HG02678 (cell line): ENCODE measurements at regions not wholly inside any gene's neighbourhood (a gene's known extent, or its start where the extent isn't known, plus 50 kb on each side); places are given as distances from the start of the nearest gene placed in this dataset.
"Not testable (repeated sequence)": the region's sequence is repeated elsewhere in the genome, so short reads cannot be mapped to it uniquely, and the experiment has no call there.

Experiments used
- ATAC-seq: cut with Tn5 transposase; IDR thresholded peaks from one replicate; pipeline ENCODE4 v1.9.1; 2021; ENCODE audit warnings: mild to moderate bottlenecking, moderate library complexity; ENCODE audit not compliant: unreplicated experiment

GRCh38 chr19:30066781-30067759 is 125.0 kb downstream of the URI1 start:
- no peak for ATAC-seq

- ATAC-seq = not testable (repeated sequence)
Observed at GRCh38 chr19:30067956-30068506, 126.0 kb downstream of the URI1 start.

- no peak for ATAC-seq
Observed at GRCh38 chr19:30068528-30069395, 126.7 kb downstream of the URI1 start.

DNA sequence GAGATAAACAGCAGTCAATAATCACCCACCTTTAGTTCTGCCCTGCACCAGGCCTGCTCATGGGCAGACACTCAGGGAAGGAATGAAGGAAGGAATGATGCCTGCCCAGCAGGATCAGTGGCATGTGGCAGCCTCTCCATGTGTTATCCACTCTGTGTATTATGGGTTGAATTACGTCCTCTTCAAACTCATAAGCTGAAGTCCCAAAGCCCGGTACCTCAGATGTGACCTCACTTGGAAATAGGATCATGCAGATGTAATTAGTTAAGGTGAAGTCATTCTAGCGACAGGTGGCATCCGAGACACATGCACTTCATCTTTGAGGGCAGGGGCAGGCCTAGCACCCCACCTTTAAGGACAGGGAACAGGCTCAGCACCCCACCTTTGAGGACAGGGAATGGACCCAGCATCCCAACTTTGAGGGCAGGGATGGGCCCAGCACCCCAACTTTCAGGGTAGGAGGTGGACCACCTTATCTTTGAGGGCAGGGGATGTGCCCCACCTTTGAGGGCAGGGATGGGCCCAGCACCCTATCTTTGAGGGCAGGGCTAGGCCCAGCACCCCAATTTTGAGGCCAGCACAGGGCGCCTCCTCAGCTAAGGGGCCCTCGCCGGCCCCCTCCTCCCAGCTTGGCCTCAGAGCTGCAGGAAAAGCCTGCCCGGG is 127.6 kb downstream of the URI1 start:
- no peak for ATAC-seq

DNA sequence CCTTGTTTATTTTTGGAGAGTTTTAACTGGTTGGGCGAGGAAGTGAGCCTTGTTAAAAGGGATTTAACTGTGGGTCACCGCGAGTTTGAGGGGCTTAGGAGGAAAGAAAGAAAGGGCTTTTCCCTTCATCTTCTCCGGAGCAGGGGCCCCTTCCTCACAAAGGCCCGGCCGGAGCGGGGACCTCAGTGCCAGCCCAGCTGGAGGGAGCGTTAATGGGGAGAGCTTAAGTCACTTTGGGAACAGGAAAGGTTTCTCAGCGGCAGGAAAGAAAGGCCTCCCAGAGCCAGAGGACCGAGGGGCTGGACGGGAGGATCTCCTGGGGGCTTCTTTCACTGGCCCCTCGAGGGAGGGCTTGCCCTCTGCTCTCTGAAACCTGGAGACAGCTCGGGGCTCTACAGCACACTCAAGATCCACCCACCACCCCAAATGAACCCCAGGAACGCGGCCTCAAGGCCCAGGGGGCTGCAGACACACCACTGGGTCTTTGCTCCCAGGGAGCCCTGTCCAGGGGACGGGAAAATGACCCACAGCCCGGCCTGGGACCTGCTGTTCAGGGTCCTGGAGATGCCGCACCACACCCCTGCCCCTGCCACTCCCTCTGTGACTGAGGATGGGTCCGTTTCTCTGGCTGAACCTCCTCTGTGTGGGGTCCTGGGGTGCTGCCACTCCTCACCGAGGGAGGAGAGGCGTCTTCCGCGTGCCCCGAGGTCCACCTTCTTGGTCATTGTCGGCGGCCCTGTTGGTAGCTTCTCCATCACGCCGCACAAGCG is 128.3 kb downstream of the URI1 start:
- no peak for ATAC-seq

GRCh38 chr19:30070968-30071632 is 129.1 kb downstream of the URI1 start:
- no peak for ATAC-seq

- ATAC-seq = no peak
Observed at GRCh38 chr19:30071871-30072270, 129.8 kb downstream of the URI1 start.

DNA sequence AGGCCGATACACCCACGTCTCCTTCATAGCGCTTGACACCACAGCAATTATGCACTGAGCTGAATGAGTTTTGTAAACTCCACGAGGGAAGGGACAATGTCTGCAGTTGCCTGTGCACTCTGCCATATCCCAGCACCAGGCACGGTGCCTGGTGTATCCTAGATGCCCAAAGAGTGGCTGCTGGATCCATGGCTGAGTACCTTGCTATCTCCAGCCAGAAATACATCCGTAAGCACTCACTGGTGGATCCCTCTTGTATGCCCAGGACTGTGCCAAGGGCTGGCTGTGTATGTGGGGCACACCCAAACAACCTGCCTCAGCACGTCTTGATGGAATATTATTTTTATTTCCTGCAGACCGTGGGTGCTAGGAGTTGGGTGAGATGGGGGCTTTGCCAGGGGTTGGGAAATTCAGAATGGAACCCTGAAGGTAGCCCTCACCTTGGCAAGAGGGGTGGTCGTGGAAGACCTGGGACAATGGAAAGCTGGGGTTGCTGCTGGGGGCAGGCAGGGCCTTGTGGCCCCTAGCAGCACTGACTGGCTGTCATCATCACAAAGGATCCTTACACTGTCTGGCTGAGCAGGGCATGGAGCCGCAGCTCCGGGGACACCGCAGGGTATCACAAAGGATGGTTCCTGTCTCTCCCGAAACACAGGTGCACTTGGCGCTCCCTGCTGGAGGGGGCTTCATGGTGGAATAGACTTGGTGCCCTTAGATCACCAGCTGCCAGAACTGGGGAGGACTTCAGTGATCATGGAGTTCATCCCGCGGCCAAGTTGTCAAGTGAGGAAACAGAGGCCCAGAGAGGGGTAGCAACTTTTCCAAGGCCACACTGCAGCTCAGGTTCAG is 131.3 kb downstream of the URI1 start:
- ATAC-seq = no peak

GRCh38 chr19:30074096-30074495 is 132.1 kb downstream of the URI1 start:
- ATAC-seq = no peak

DNA sequence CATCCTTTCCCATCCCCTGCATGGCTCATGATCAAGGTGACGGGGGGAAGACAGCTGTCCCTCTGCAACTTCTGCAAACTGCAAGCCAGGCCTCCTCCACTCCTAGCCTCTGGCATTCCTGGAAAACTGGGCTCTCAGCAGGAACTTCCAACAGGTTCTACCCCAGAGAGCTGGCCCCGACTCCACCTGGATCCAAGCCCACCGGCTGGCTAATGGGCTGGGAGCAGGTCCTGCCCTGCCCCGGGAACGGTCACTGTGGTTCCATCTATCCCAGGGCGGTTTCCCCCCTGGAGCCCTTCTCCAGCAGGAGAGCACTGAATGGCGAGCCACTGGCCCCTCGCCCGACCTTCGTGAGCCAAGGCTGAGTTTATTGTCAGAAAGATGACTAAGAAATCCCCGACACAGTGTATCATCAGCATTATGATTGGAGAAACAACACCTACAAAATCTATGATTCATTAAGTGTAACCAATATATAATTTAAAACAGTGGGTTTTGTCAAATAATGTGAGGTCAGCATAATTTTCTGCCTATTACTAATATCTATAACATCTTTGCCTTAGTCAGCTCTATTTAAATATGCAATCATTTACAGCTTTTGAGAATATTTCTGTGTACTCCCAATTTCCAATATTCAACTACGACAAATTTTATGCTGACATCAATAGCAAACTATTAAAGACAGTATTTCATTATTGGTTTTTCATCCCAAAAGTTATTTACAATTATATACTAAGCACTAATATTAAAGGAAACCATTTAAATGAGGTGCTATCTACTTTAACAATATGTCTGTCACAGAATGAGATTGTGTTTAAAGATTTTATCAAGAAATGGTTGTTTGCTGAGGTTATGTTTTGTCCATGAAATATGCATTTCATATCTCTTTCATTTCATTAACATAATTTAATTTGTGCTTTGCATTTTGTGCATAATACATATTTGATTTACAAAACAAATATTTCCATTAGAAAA is 133.0 kb downstream of the URI1 start:
- no peak for ATAC-seq

DNA sequence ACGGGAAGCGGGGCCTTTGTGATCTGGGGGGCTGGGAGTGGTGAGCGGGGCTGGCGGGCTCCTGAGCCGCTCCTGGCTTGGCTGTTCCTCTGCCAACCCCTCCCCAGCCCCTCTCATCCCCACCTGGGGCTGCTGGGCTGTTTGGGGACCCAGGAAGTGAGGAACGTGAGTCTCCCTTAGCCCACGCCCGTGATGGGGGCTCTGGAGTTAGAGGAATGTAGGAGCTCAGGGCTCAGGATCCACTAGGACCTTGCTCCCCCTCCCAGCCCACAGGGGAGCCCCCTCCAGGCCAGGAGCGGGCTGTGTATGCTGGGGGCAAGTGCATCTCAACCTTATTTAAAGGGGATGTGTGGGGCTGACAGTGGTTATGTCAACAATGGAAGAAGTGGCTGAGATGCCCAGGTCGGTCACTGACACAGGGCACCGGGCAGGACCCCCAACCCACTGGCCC is 134.1 kb downstream of the URI1 start:
- no peak for ATAC-seq

- ATAC-seq = no peak
Observed at GRCh38 chr19:30076751-30077670, 135.0 kb downstream of the URI1 start.

- ATAC-seq = no peak
Observed at GRCh38 chr19:30077851-30078355, 135.9 kb downstream of the URI1 start.

DNA sequence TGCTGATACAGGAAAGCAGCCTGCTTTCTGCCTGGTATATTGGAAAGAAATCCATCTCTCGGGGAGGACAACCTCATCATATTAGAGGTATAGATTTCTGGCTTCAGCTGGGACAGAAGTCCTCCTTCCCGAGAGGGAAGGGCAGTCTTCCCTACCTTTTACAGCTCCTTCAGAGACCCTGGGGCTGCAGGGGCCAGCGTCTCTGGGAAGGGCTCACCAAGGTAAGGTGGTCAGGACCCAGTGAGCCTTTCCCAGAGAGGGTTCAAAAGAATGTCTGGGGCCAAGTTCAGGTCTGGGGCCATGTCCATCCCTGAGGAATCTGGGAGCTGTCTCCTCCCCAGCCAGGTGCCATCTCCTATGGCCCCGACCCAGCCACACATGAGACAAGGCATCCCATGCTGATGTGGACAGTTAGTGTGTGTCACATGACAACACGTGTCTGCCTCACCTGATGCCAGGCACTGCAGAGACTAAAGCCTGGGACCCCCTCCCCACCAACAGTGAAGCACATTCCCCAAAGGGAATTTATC is 136.4 kb downstream of the URI1 start:
- ATAC-seq = no peak

- no peak for ATAC-seq
Observed at GRCh38 chr19:30079200-30079599, 137.2 kb downstream of the URI1 start.

DNA sequence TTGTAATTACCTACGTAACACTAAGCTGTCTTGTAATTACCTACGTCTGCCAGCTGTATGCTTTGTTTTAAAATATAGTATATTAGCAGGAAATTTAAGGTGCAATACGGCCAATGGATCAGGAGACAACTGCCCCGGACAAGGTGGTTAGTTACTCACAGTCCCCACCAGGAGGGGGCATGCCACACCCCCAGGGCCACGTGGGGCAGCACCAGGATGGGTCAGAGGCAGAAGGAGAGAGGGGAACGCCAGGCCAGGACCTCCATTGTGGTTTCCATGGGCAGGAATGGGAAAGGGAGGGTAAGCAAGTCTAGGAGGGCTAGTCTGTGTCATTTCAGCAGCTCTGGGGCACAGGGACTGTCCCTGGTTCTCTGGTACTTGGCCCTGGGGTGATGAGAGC is 140.1 kb downstream of the URI1 start:
- ATAC-seq = no peak
